HEK293 (cell line): ENCODE measurements at regions not wholly inside any gene's neighbourhood (a gene's known extent, or its start where the extent isn't known, plus 50 kb on each side); places are given as distances from the start of the nearest gene placed in this dataset.

Experiments
- KLF1 ChIP-seq: fragments of 450-650 bp; formaldehyde crosslinking; IDR thresholded peaks from 2 replicates; pipeline ENCODE4 v1.5.1; 2016; ENCODE audit warnings: missing biosample characterization, missing genetic modification characterization
- ZNF354C ChIP-seq: fragments of 450-650 bp; formaldehyde crosslinking; IDR thresholded peaks from 2 replicates; pipeline ENCODE4 v1.5.1; 2016; ENCODE audit warnings: missing biosample characterization, missing genetic modification characterization, low read depth, borderline replicate concordance
- TF ChIP-seq, protein P1 (sequence below): fragments of 450-650 bp; formaldehyde crosslinking; IDR thresholded peaks from 2 replicates; pipeline ENCODE4 v1.5.1; 2016; ENCODE audit warnings: missing biosample characterization, missing genetic modification characterization
- TF ChIP-seq, protein P2 (sequence below): fragments of 450-650 bp; formaldehyde crosslinking; IDR thresholded peaks from 2 replicates; pipeline ENCODE4 v1.5.1; 2016; ENCODE audit warnings: missing biosample characterization, missing genetic modification characterization, low read depth

DNA sequence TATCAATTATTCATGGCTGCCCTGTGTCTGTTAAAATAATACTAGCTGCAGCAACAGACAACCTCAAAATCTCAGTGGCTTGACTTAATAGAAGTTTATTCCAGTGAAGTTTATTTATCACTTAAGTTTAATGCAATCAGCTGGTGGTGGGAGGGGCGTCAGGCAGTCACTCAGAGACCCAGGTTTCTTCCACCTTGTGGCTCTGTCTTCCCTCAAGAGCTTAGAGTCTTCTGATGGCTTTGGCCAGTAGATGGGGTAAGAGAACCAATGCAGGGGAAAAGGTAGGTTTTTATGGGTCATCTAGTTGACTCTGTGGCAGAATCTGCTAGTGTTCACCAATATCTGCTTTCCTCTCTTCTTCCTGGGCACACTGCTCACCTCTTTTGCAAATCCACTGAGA lies 668.9 kb downstream of the AACS start:
- TF ChIP-seq ZNF354C (tag by site-specific recombination) (no peak), KLF1 (tag by site-specific recombination) (no peak)
- TF ChIP-seq, protein P1, sequence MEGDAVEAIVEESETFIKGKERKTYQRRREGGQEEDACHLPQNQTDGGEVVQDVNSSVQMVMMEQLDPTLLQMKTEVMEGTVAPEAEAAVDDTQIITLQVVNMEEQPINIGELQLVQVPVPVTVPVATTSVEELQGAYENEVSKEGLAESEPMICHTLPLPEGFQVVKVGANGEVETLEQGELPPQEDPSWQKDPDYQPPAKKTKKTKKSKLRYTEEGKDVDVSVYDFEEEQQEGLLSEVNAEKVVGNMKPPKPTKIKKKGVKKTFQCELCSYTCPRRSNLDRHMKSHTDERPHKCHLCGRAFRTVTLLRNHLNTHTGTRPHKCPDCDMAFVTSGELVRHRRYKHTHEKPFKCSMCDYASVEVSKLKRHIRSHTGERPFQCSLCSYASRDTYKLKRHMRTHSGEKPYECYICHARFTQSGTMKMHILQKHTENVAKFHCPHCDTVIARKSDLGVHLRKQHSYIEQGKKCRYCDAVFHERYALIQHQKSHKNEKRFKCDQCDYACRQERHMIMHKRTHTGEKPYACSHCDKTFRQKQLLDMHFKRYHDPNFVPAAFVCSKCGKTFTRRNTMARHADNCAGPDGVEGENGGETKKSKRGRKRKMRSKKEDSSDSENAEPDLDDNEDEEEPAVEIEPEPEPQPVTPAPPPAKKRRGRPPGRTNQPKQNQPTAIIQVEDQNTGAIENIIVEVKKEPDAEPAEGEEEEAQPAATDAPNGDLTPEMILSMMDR (tag by site-specific recombination), result no peak
- TF ChIP-seq, protein P2, sequence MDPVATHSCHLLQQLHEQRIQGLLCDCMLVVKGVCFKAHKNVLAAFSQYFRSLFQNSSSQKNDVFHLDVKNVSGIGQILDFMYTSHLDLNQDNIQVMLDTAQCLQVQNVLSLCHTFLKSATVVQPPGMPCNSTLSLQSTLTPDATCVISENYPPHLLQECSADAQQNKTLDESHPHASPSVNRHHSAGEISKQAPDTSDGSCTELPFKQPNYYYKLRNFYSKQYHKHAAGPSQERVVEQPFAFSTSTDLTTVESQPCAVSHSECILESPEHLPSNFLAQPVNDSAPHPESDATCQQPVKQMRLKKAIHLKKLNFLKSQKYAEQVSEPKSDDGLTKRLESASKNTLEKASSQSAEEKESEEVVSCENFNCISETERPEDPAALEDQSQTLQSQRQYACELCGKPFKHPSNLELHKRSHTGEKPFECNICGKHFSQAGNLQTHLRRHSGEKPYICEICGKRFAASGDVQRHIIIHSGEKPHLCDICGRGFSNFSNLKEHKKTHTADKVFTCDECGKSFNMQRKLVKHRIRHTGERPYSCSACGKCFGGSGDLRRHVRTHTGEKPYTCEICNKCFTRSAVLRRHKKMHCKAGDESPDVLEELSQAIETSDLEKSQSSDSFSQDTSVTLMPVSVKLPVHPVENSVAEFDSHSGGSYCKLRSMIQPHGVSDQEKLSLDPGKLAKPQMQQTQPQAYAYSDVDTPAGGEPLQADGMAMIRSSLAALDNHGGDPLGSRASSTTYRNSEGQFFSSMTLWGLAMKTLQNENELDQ, result no peak
